Panc1 (cell line): ENCODE measurements at regions not wholly inside any gene's neighbourhood (a gene's known extent, or its start where the extent isn't known, plus 50 kb on each side); places are given as distances from the start of the nearest gene placed in this dataset.

ENCODE experiments used
- POLR2AphosphoS5 ChIP-seq: IDR thresholded peaks from 2 replicates; pipeline ENCODE4 v1.6.1; 2012; ENCODE audit warnings: mild to moderate bottlenecking, low read depth, low read length, moderate library complexity
- TF ChIP-seq, protein P1 (sequence below): fragments of 450-650 bp; IDR thresholded peaks from 2 replicates; pipeline ENCODE4 v1.5.1; 2017; ENCODE audit warnings: mild to moderate bottlenecking
- TF ChIP-seq, protein P2 (sequence below), 2 experiments: IDR thresholded peaks; 2 replicates each; pipeline ENCODE4 v1.6.1; 2011 to 2012; ENCODE audit warnings: low read depth in 2 of 2, control low read depth in 1 of 2, low read length in 1 of 2, mild to moderate bottlenecking in 1 of 2, moderate library complexity in 1 of 2; ENCODE audit not compliant: insufficient read depth in 1 of 2

DNA sequence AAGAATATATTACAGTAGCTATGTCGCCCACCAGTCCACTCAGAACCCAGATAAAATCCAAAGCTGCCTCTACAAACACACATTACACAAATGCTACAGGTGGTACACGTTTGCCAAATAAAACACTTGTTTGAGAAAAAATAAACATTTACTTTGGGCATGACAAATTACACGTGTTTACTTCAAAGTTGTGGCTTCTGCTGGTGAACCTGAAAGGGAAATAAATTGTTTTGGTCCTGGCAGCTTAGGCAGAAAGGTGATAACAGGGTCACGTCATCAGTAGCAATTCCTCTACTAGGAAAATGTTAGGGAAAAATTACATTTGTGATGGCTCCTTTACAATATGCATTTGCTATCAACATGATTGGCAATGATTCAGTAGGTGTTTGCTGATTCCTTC is 497.3 kb upstream of the WWC1 start:
- TF ChIP-seq, protein P1, sequence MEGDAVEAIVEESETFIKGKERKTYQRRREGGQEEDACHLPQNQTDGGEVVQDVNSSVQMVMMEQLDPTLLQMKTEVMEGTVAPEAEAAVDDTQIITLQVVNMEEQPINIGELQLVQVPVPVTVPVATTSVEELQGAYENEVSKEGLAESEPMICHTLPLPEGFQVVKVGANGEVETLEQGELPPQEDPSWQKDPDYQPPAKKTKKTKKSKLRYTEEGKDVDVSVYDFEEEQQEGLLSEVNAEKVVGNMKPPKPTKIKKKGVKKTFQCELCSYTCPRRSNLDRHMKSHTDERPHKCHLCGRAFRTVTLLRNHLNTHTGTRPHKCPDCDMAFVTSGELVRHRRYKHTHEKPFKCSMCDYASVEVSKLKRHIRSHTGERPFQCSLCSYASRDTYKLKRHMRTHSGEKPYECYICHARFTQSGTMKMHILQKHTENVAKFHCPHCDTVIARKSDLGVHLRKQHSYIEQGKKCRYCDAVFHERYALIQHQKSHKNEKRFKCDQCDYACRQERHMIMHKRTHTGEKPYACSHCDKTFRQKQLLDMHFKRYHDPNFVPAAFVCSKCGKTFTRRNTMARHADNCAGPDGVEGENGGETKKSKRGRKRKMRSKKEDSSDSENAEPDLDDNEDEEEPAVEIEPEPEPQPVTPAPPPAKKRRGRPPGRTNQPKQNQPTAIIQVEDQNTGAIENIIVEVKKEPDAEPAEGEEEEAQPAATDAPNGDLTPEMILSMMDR: no peak
- TF ChIP-seq POLR2AphosphoS5: no peak
- TF ChIP-seq, protein P2, sequence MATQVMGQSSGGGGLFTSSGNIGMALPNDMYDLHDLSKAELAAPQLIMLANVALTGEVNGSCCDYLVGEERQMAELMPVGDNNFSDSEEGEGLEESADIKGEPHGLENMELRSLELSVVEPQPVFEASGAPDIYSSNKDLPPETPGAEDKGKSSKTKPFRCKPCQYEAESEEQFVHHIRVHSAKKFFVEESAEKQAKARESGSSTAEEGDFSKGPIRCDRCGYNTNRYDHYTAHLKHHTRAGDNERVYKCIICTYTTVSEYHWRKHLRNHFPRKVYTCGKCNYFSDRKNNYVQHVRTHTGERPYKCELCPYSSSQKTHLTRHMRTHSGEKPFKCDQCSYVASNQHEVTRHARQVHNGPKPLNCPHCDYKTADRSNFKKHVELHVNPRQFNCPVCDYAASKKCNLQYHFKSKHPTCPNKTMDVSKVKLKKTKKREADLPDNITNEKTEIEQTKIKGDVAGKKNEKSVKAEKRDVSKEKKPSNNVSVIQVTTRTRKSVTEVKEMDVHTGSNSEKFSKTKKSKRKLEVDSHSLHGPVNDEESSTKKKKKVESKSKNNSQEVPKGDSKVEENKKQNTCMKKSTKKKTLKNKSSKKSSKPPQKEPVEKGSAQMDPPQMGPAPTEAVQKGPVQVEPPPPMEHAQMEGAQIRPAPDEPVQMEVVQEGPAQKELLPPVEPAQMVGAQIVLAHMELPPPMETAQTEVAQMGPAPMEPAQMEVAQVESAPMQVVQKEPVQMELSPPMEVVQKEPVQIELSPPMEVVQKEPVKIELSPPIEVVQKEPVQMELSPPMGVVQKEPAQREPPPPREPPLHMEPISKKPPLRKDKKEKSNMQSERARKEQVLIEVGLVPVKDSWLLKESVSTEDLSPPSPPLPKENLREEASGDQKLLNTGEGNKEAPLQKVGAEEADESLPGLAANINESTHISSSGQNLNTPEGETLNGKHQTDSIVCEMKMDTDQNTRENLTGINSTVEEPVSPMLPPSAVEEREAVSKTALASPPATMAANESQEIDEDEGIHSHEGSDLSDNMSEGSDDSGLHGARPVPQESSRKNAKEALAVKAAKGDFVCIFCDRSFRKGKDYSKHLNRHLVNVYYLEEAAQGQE (IDR thresholded peaks at IDR 0.05; ENCODE audit: insufficient read depth in 1 of 2, low read depth in 2 of 2, low read length in 1 of 2): no peak
